CD8-positive, alpha-beta memory T cell (primary cell): ENCODE measurements at regions not wholly inside any gene's neighbourhood (a gene's known extent, or its start where the extent isn't known, plus 50 kb on each side); places are given as distances from the start of the nearest gene placed in this dataset.
A peak's percentile ranks its signal among the peaks of the same experiment; 100 is the strongest.

Experiments
- CTCF ChIA-PET: fragments of 350-600 bp; sonication (Branson Sonifier 250); formaldehyde crosslinking; loops from one replicate; lab custom pipeline; 2021; ENCODE audit warnings: antibody characterized with exemption; lab: Charles Lee
- POLR2A ChIA-PET: fragments of 350-600 bp; sonication (Branson Sonifier 250); formaldehyde crosslinking; loops from one replicate; lab custom pipeline; 2021; ENCODE audit warnings: antibody characterized with exemption; lab: Charles Lee
- DNase-seq, 5 donors: peaks; one replicate each; pipeline versions ENCODE4 v3.0.0 to v3.0.0-alpha.2; 2020 to 2022; ENCODE audit warnings: mixed read lengths in 1 of 5
- H3K27ac ChIP-seq: one replicate; pipeline ENCODE4 v1.7.0; 2013; ENCODE audit warnings: low read depth, mild to moderate bottlenecking, low read length, moderate library complexity
- H3K27me3 ChIP-seq: 2 replicates; pipeline ENCODE4 v1.7.0; 2013; ENCODE audit warnings: low read length, mild to moderate bottlenecking; ENCODE audit not compliant: insufficient read depth, poor library complexity, severe bottlenecking
- H3K36me3 ChIP-seq: 2 replicates; pipeline ENCODE4 v1.7.0; 2013; ENCODE audit warnings: mild to moderate bottlenecking, low read length, moderate library complexity; ENCODE audit not compliant: insufficient read depth
- H3K4me1 ChIP-seq: 2 replicates; pipeline ENCODE4 v1.7.0; 2013; ENCODE audit warnings: mild to moderate bottlenecking, low read length, moderate library complexity; ENCODE audit not compliant: insufficient read depth
- H3K4me3 ChIP-seq: 2 replicates; pipeline ENCODE4 v1.7.0; 2013; ENCODE audit warnings: mild to moderate bottlenecking, low read length
- H3K9me3 ChIP-seq: 2 replicates; pipeline ENCODE4 v1.7.0; 2013; ENCODE audit warnings: mild to moderate bottlenecking, low read length
- H3K27ac Mint-ChIP-seq, 8 donors: one replicate each; pipeline ENCODE4 v1.8.0; 2020 to 2021; ENCODE audit warnings: mixed read lengths in 8 of 8, mild to moderate bottlenecking in 6 of 8, inconsistent platforms in 3 of 8, moderate library complexity in 3 of 8
- H3K27me3 Mint-ChIP-seq, 2 donors: one replicate each; pipeline ENCODE4 v1.8.0; 2020 to 2021; ENCODE audit warnings: mixed read lengths in 2 of 2, mild to moderate bottlenecking in 1 of 2, moderate library complexity in 1 of 2
- H3K36me3 Mint-ChIP-seq, 3 donors: one replicate each; pipeline ENCODE4 v1.8.0; 2020 to 2021; ENCODE audit warnings: mixed read lengths in 3 of 3, inconsistent platforms in 1 of 3, mild to moderate bottlenecking in 1 of 3
- H3K4me1 Mint-ChIP-seq, 3 donors: one replicate each; pipeline ENCODE4 v1.8.0; 2020 to 2021; ENCODE audit warnings: mixed read lengths in 3 of 3, inconsistent platforms in 1 of 3, mild to moderate bottlenecking in 1 of 3
- H3K4me3 Mint-ChIP-seq, 7 donors: one replicate each; pipeline ENCODE4 v1.8.0; 2020 to 2021; ENCODE audit warnings: mixed read lengths in 7 of 7, mild to moderate bottlenecking in 6 of 7, moderate library complexity in 4 of 7, inconsistent platforms in 2 of 7
- H3K9me3 Mint-ChIP-seq, 5 donors: one replicate each; pipeline ENCODE4 v1.8.0; 2020 to 2022; ENCODE audit warnings: mixed read lengths in 5 of 5, mild to moderate bottlenecking in 3 of 5, moderate library complexity in 2 of 5, inconsistent platforms in 1 of 5

DNA sequence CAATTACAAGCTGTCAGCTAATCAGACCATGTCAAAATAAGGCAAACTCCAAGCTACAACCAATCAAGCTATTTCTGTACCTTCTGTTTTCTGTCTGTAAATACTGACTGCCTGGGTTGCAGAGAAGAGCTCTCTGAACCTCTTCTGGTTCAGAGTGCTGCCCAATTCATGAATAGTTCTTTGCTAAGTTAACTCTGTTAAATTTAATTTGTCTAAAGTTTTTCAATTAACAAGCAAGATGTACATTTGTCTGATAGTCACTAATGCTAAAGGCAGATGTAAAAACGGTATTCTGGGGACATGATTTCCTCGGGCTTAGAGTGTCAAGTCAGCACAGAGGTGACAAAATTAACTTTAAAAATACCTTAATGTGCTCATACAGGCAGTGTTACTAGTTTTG is 408.3 kb upstream of the CLINT1 start:
- Histone ChIP-seq H3K9me3 (no peaks in the 10 kb centered on the region), H3K4me3 (no peak overlapping the region), H3K27me3 (no peaks in the 10 kb centered on the region), H3K4me1 (no peaks in the 10 kb centered on the region), H3K36me3 (no peaks in the 10 kb centered on the region), H3K27ac (no peak overlapping the region)
- Mint-ChIP-seq H3K4me1 (no peaks in the 10 kb centered on the region), H3K9me3 (peaks cover 0 to 4% (median 0%) of the 10 kb centered on the region in 5 donors), H3K4me3 (no peak overlapping the region), H3K27me3 (peaks cover 0 to 1% of the 10 kb centered on the region in 2 donors), H3K27ac (no peak overlapping the region), H3K36me3 (no peaks in the 10 kb centered on the region)
- ChIA-PET CTCF (no interaction called here), POLR2A (no interaction called here)
- DNase-seq: no peak

GRCh38 chr5:158265931-158266700 is 407.2 kb upstream of the CLINT1 start:
- H3K9me3 Mint-ChIP-seq: peaks cover 0 to 4% (median 0%) of the 10 kb centered on the region in 5 donors
- no peaks in the 10 kb centered on the region for H3K36me3 Mint-ChIP-seq
- Histone ChIP-seq H3K4me3 (no peak overlapping the region), H3K36me3 (no peaks in the 10 kb centered on the region), H3K27ac (no peak overlapping the region), H3K4me1 (no peaks in the 10 kb centered on the region), H3K27me3 (no peaks in the 10 kb centered on the region), H3K9me3 (no peaks in the 10 kb centered on the region)
- no peak overlapping the region for H3K4me3 Mint-ChIP-seq
- no peak for DNase-seq
- H3K27me3 Mint-ChIP-seq: peaks cover 1 to 3% of the 10 kb centered on the region in 2 donors
- POLR2A ChIA-PET: no interaction called here
- H3K27ac Mint-ChIP-seq: no peak overlapping the region
- no peaks in the 10 kb centered on the region for H3K4me1 Mint-ChIP-seq
- CTCF ChIA-PET: no interaction called here

DNA sequence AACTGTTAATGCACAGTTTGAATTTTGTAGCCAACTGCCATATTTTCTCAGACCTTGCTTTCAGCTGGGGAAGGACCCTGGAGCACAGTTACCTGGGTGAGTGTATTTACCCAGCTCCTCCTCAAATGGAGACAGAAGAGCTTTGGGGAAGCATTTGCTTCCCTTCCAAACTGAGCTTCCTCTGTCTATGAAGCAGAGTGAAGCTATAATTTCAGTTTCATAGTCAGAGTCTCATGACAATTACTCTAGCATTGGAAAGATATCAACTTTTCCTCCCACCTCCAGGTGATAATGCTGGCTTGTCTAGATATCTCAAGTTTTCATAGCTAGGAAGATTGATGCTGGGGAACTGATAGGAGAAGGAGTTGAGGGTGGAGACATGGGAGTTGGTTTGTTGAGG is 406.4 kb upstream of the CLINT1 start:
- no peaks in the 10 kb centered on the region for H3K36me3 Mint-ChIP-seq
- CTCF ChIA-PET: no interaction called here
- Histone ChIP-seq H3K27ac (no peak overlapping the region), H3K27me3 (no peaks in the 10 kb centered on the region), H3K9me3 (no peaks in the 10 kb centered on the region), H3K4me3 (no peak overlapping the region), H3K4me1 (no peaks in the 10 kb centered on the region), H3K36me3 (no peaks in the 10 kb centered on the region)
- no peak overlapping the region for H3K4me3 Mint-ChIP-seq
- peaks cover 0 to 4% (median 0%) of the 10 kb centered on the region in 5 donors for H3K9me3 Mint-ChIP-seq
- H3K4me1 Mint-ChIP-seq: no peaks in the 10 kb centered on the region
- POLR2A ChIA-PET: no interaction called here
- H3K27ac Mint-ChIP-seq: no peak overlapping the region
- no peak for DNase-seq
- peaks cover 3% of the 10 kb centered on the region in 2 donors for H3K27me3 Mint-ChIP-seq

DNA sequence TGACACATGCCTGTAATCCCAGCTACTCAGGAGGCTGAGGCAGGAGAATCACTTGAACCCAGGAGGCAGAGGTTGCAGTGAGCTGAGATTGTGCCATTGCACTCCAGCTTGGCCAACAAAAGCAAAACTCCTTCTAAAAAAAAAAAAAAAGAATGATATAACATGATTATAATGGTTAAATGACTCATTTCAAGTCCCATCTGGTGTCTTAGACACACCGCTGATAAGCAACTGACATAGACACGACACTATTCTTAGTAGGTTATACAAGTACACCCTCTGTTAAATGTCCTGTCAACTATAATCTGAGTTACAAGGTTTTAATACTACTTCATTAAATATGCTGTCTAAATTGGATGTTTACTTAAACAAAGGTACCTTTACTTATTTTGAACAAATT is 405.3 kb upstream of the CLINT1 start:
- Mint-ChIP-seq H3K36me3 (no peaks in the 10 kb centered on the region), H3K27ac (no peak overlapping the region), H3K9me3 (no peaks in the 10 kb centered on the region), H3K4me3 (no peak overlapping the region), H3K4me1 (no peaks in the 10 kb centered on the region), H3K27me3 (peaks cover 3% of the 10 kb centered on the region in 2 donors)
- Histone ChIP-seq H3K27me3 (no peaks in the 10 kb centered on the region), H3K9me3 (no peaks in the 10 kb centered on the region), H3K36me3 (no peaks in the 10 kb centered on the region), H3K27ac (no peak overlapping the region), H3K4me3 (no peak overlapping the region), H3K4me1 (no peaks in the 10 kb centered on the region)
- ChIA-PET CTCF (no interaction called here), POLR2A (no interaction called here)
- no peak for DNase-seq

DNA sequence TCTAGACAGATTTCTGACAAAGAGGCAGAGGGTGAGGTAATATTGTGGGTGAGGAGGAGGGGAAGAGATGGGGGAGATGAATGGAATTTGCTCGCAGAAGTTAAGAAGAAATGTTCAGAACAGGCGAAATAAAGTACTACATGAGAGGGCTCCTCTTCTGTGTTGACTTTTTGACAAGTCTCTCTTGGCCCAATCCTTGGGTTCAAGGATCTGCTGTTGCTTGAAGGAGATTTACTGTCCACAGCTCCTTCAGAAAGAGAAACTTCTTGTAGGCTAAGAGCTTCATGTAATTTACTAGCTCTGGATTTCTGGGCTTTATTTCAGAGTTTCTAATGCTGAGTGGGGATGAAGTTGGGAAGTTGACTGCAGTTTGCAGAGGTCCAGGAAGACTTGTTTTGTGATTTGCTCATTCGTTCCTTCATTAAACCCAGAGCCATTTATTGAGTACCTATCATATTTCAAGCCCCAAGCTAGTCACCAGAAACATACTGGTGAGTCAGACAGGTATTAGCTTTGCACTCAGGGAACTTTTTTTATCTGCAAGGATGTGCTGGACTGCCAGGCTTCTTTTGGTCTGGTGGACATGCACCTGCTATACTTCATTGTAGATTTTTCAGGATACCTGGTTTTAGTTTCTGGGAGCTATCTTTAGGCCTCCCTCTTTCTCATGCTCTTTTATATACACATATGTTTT is 402.9 kb upstream of the CLINT1 start:
- CTCF ChIA-PET: no interaction called here
- Histone ChIP-seq H3K27ac (no peak overlapping the region), H3K9me3 (no peaks in the 10 kb centered on the region), H3K4me3 (no peak overlapping the region), H3K36me3 (no peaks in the 10 kb centered on the region), H3K4me1 (no peaks in the 10 kb centered on the region), H3K27me3 (no peaks in the 10 kb centered on the region)
- Mint-ChIP-seq H3K4me3 (peak overlapping the region in 1 of 7 donors; percentile 6), H3K36me3 (no peaks in the 10 kb centered on the region), H3K9me3 (no peaks in the 10 kb centered on the region), H3K4me1 (no peaks in the 10 kb centered on the region), H3K27ac (no peak overlapping the region), H3K27me3 (peaks cover 3% of the 10 kb centered on the region in 2 donors)
- POLR2A ChIA-PET: no interaction called here
- no peak for DNase-seq

GRCh38 chr5:158256096-158256495 is 397.2 kb upstream of the CLINT1 start:
- ChIA-PET CTCF (no interaction called here), POLR2A (no interaction called here)
- Mint-ChIP-seq H3K4me3 (no peak overlapping the region), H3K36me3 (no peaks in the 10 kb centered on the region), H3K27ac (no peak overlapping the region), H3K9me3 (no peaks in the 10 kb centered on the region), H3K27me3 (peaks cover 5 to 18% of the 10 kb centered on the region in 2 donors), H3K4me1 (no peaks in the 10 kb centered on the region)
- Histone ChIP-seq H3K9me3 (no peaks in the 10 kb centered on the region), H3K27ac (no peak overlapping the region), H3K4me3 (no peak overlapping the region), H3K36me3 (no peaks in the 10 kb centered on the region), H3K27me3 (no peaks in the 10 kb centered on the region), H3K4me1 (no peaks in the 10 kb centered on the region)
- no peak for DNase-seq

DNA sequence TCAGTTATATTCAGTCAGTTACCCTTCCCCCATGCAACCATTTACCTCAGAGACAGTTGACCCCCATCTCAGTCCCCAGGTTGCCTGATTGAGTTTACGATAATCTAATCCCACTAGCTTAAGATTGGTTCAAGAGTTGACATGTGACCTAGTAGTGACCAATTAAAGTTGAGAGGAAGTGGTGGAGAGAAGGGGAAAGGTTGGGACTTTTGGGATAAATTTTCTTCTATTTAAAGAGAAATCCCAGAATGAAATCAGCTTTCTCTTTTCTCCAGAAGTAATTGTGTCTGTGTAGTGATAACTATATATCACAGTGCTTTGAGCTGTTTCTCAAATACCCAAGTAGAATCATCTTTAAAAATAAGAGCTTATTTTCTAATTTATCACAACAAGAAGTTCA is 396.7 kb upstream of the CLINT1 start:
- Histone ChIP-seq H3K36me3 (no peaks in the 10 kb centered on the region), H3K4me1 (no peaks in the 10 kb centered on the region), H3K9me3 (no peaks in the 10 kb centered on the region), H3K27me3 (no peaks in the 10 kb centered on the region), H3K4me3 (no peak overlapping the region), H3K27ac (no peak overlapping the region)
- Mint-ChIP-seq H3K36me3 (no peaks in the 10 kb centered on the region), H3K9me3 (no peaks in the 10 kb centered on the region), H3K4me3 (no peak overlapping the region), H3K4me1 (no peaks in the 10 kb centered on the region), H3K27ac (no peak overlapping the region), H3K27me3 (peaks cover 6 to 22% of the 10 kb centered on the region in 2 donors)
- ChIA-PET CTCF (no interaction called here), POLR2A (no interaction called here)
- DNase-seq: no peak

GRCh38 chr5:158246661-158247060 is 387.7 kb upstream of the CLINT1 start:
- Histone ChIP-seq H3K27ac (no peak overlapping the region), H3K4me3 (no peak overlapping the region), H3K36me3 (no peaks in the 10 kb centered on the region), H3K4me1 (no peaks in the 10 kb centered on the region), H3K27me3 (no peaks in the 10 kb centered on the region), H3K9me3 (no peaks in the 10 kb centered on the region)
- no peaks in the 10 kb centered on the region for H3K4me1 Mint-ChIP-seq
- no peak overlapping the region for H3K27ac Mint-ChIP-seq
- H3K9me3 Mint-ChIP-seq: no peaks in the 10 kb centered on the region
- ChIA-PET CTCF (no interaction called here), POLR2A (no interaction called here)
- no peak for DNase-seq
- no peak overlapping the region for H3K4me3 Mint-ChIP-seq
- H3K36me3 Mint-ChIP-seq: no peaks in the 10 kb centered on the region
- H3K27me3 Mint-ChIP-seq: peaks cover 5 to 14% of the 10 kb centered on the region in 2 donors
